Small intestine (tissue), 7 donors: ENCODE measurements at regions not wholly inside any gene's neighbourhood (a gene's known extent, or its start where the extent isn't known, plus 50 kb on each side); places are given as distances from the start of the nearest gene placed in this dataset.
A peak's percentile ranks its signal among the peaks of the same experiment; 100 is the strongest.

ENCODE experiments used
- DNase-seq, 2 donors: peaks; one replicate each; pipeline versions ENCODE4 v3.0.0 to v3.0.0-alpha.2; 2013
- FAIRE-seq: peaks from 2 replicates; lab custom pipeline; 2012; peaks lifted over from hg19 to GRCh38; lab: Jason Lieb, UNC
- H3K27ac ChIP-seq, 3 donors: one replicate each; pipeline ENCODE4 v1.5.1; 2013; ENCODE audit warnings: low read length in 2 of 3, mild to moderate bottlenecking in 2 of 3, control low read depth in 1 of 3, inconsistent platforms in 1 of 3, low read depth in 1 of 3, moderate library complexity in 1 of 3
- H3K27me3 ChIP-seq, 3 donors: one replicate each; pipeline ENCODE4 v1.6.1; 2013; ENCODE audit warnings: low read length in 3 of 3, inconsistent platforms in 1 of 3; ENCODE audit not compliant: control insufficient read depth in 3 of 3, insufficient read depth in 3 of 3
- H3K36me3 ChIP-seq, 3 donors: one replicate each; pipeline ENCODE4 v1.6.1; 2013; ENCODE audit warnings: low read length in 3 of 3, inconsistent platforms in 1 of 3, low read depth in 1 of 3, mild to moderate bottlenecking in 1 of 3, moderate library complexity in 1 of 3; ENCODE audit not compliant: control insufficient read depth in 3 of 3, insufficient read depth in 2 of 3
- H3K4me1 ChIP-seq, 3 donors: one replicate each; pipeline ENCODE4 v1.6.1; 2013; ENCODE audit warnings: low read length in 2 of 3, inconsistent platforms in 1 of 3, low read depth in 1 of 3, mild to moderate bottlenecking in 1 of 3, moderate library complexity in 1 of 3; ENCODE audit not compliant: control insufficient read depth in 3 of 3, insufficient read depth in 2 of 3
- H3K4me3 ChIP-seq, 3 donors: one replicate each; pipeline ENCODE4 v1.5.1; 2013; ENCODE audit warnings: low read length in 3 of 3, control low read depth in 1 of 3, inconsistent platforms in 1 of 3, low read depth in 1 of 3, mild to moderate bottlenecking in 1 of 3, moderate library complexity in 1 of 3
- H3K9me3 ChIP-seq, 2 donors: one replicate each; pipeline ENCODE4 v1.6.1; 2013; ENCODE audit warnings: low read depth in 1 of 2, low read length in 1 of 2; ENCODE audit not compliant: control insufficient read depth in 2 of 2, insufficient read depth in 1 of 2
- WGBS, 3 donors: extraction: QIAGEN DNeasy Blood & Tissue Kit; methylation state at CpG; one replicate each; pipeline ENCODE4 v1.1.7; 2013; 5-methylcytosine and 5-hydroxymethylcytosine counted together
- donor health status: healthy with polysubstance abuse.
- donor health status: control.
- donor health status: control.
- donor health status: Bipolar disorder and iron deficiency.
- donor health status: healthy.

- FAIRE-seq (no peak), DNase-seq (no peak)
- Histone ChIP-seq H3K4me1 (peaks cover 0 to 12% (median 2%) of the 10 kb centered on the region in 3 donors), H3K27ac (no peak overlapping the region), H3K9me3 (peaks cover 0 to 3% of the 10 kb centered on the region in 2 donors), H3K4me3 (no peak overlapping the region), H3K36me3 (no peaks in the 10 kb centered on the region), H3K27me3 (no peaks in the 10 kb centered on the region)
- WGBS, 3 donors, result 75 to 87% (median 80%) methylated on average over 11 of the region's 11 CpGs
Observed at GRCh38 chr1:229023651-229024300, 247.1 kb upstream of the RAB4A start.

GRCh38 chr1:229024528-229025130 lies 246.3 kb upstream of the RAB4A start:
- Histone ChIP-seq H3K27ac (no peak overlapping the region), H3K36me3 (no peaks in the 10 kb centered on the region), H3K9me3 (no peaks in the 10 kb centered on the region), H3K4me3 (no peak overlapping the region), H3K4me1 (peaks cover 0 to 12% (median 2%) of the 10 kb centered on the region in 3 donors), H3K27me3 (no peaks in the 10 kb centered on the region)
- FAIRE-seq (no peak), DNase-seq (peak; percentile 41 to 73)
- 86 to 88% (median 87%) methylated on average over 13 of the region's 13 CpGs for WGBS, 3 donors

- H3K4me1 ChIP-seq, result peaks cover 0 to 7% (median 2%) of the 10 kb centered on the region in 3 donors
- H3K9me3 ChIP-seq, result no peaks in the 10 kb centered on the region
- H3K4me3 ChIP-seq, result no peak overlapping the region
- no peak for DNase-seq
- WGBS, 3 donors, result 91 to 93% (median 92%) methylated on average over 2 of the region's 2 CpGs
- no peak overlapping the region for H3K27ac ChIP-seq
- no peaks in the 10 kb centered on the region for H3K27me3 ChIP-seq
- no peak for FAIRE-seq
- H3K36me3 ChIP-seq, result no peaks in the 10 kb centered on the region
Observed at GRCh38 chr1:229025576-229025975, 245.3 kb upstream of the RAB4A start.

GRCh38 chr1:229027158-229027557 lies 243.8 kb upstream of the RAB4A start:
- FAIRE-seq (no peak), DNase-seq (no peak)

GRCh38 chr1:229027622-229028182 lies 243.2 kb upstream of the RAB4A start:
- 17 to 26% (median 21%) methylated on average over 8 of the region's 8 CpGs for WGBS, 3 donors
- Histone ChIP-seq H3K9me3 (no peaks in the 10 kb centered on the region), H3K4me1 (peaks cover 0 to 7% (median 2%) of the 10 kb centered on the region in 3 donors), H3K27me3 (no peaks in the 10 kb centered on the region), H3K4me3 (no peak overlapping the region), H3K27ac (peak overlapping the region in 1 of 3 donors; percentile 82), H3K36me3 (no peaks in the 10 kb centered on the region)
- FAIRE-seq (no peak), DNase-seq (peak; percentile 41 to 45)

More at GRCh38 chr1:229027158-229027557, 243.8 kb upstream of the RAB4A start:
- Histone ChIP-seq H3K36me3 (no peaks in the 10 kb centered on the region), H3K4me1 (peaks cover 0 to 7% (median 2%) of the 10 kb centered on the region in 3 donors), H3K27me3 (no peaks in the 10 kb centered on the region), H3K27ac (peak overlapping the region in 1 of 3 donors; percentile 32), H3K9me3 (no peaks in the 10 kb centered on the region), H3K4me3 (no peak overlapping the region)
- 66 to 75% (median 69%) methylated on average over 5 of the region's 5 CpGs for WGBS, 3 donors

- DNase-seq, result no peak
- no peak for FAIRE-seq
- no peaks in the 10 kb centered on the region for H3K9me3 ChIP-seq
- H3K27ac ChIP-seq, result no peak overlapping the region
- H3K4me1 ChIP-seq, result peaks cover 0 to 7% (median 2%) of the 10 kb centered on the region in 3 donors
- no peaks in the 10 kb centered on the region for H3K36me3 ChIP-seq
- 89 to 95% (median 93%) methylated on average over 11 of the region's 11 CpGs for WGBS, 3 donors
- H3K27me3 ChIP-seq, result no peaks in the 10 kb centered on the region
- no peak overlapping the region for H3K4me3 ChIP-seq
Observed at GRCh38 chr1:229028544-229028943, 242.4 kb upstream of the RAB4A start.

- no peak for FAIRE-seq
- DNase-seq, result no peak
Observed at GRCh38 chr1:229028987-229029878, 241.7 kb upstream of the RAB4A start.

GRCh38 chr1:229029879-229030235 lies 241.1 kb upstream of the RAB4A start:
- Histone ChIP-seq H3K4me3 (no peak overlapping the region), H3K27me3 (no peaks in the 10 kb centered on the region), H3K36me3 (no peaks in the 10 kb centered on the region), H3K27ac (no peak overlapping the region), H3K9me3 (no peaks in the 10 kb centered on the region), H3K4me1 (peaks cover 0 to 7% (median 2%) of the 10 kb centered on the region in 3 donors)
- 91 to 95% (median 94%) methylated on average over 1 of the region's 1 CpG for WGBS, 3 donors
- DNase-seq (no peak), FAIRE-seq (no peak)

More at GRCh38 chr1:229028987-229029878, 241.7 kb upstream of the RAB4A start:
- Histone ChIP-seq H3K4me1 (peaks cover 0 to 7% (median 2%) of the 10 kb centered on the region in 3 donors), H3K4me3 (no peak overlapping the region), H3K36me3 (no peaks in the 10 kb centered on the region), H3K9me3 (no peaks in the 10 kb centered on the region), H3K27me3 (no peaks in the 10 kb centered on the region), H3K27ac (no peak overlapping the region)
- 91 to 98% (median 93%) methylated on average over 10 of the region's 10 CpGs for WGBS, 3 donors
